CD4-positive, alpha-beta memory T cell (primary cell): ENCODE measurements at regions not wholly inside any gene's neighbourhood (a gene's known extent, or its start where the extent isn't known, plus 50 kb on each side); places are given as distances from the start of the nearest gene placed in this dataset.

ENCODE experiments used
- CTCF ChIA-PET: fragments of 350-600 bp; sonication (Branson Sonifier 250); formaldehyde crosslinking; loops from one replicate; lab custom pipeline; 2021; ENCODE audit warnings: inconsistent platforms; ENCODE audit not compliant: partially characterized antibody; lab: Charles Lee
- POLR2A ChIA-PET: fragments of 350-600 bp; sonication (Branson Sonifier 250); formaldehyde crosslinking; loops from one replicate; lab custom pipeline; 2021; ENCODE audit not compliant: partially characterized antibody; lab: Charles Lee
- DNase-seq, 5 donors: peaks; one replicate each; pipeline versions ENCODE4 v3.0.0 to v3.0.0-alpha.2; 2020 to 2022; ENCODE audit warnings: mixed read lengths in 1 of 5
- H3K27ac ChIP-seq: one replicate; pipeline ENCODE4 v1.7.0; 2013; ENCODE audit warnings: low read depth, low read length
- H3K27me3 ChIP-seq: 2 replicates; pipeline ENCODE4 v1.7.0; 2013; ENCODE audit warnings: mild to moderate bottlenecking, low read length, moderate library complexity; ENCODE audit not compliant: insufficient read depth
- H3K36me3 ChIP-seq: 2 replicates; pipeline ENCODE4 v1.7.0; 2013; ENCODE audit warnings: mild to moderate bottlenecking, low read length, moderate library complexity; ENCODE audit not compliant: insufficient read depth
- H3K4me1 ChIP-seq: 2 replicates; pipeline ENCODE4 v1.7.0; 2013; ENCODE audit warnings: mild to moderate bottlenecking, low read length, moderate library complexity; ENCODE audit not compliant: insufficient read depth
- H3K4me3 ChIP-seq, 2 donors: one replicate each; pipeline ENCODE4 v1.7.0; 2013; ENCODE audit warnings: low read length in 2 of 2, mild to moderate bottlenecking in 1 of 2
- H3K9me3 ChIP-seq, 2 donors: one replicate each; pipeline ENCODE4 v1.7.0; 2013; ENCODE audit warnings: low read length in 2 of 2, control low read depth in 1 of 2; ENCODE audit not compliant: control insufficient read depth in 1 of 2
- H3K27ac Mint-ChIP-seq, 7 donors: one replicate each; pipeline ENCODE4 v1.8.0; 2020 to 2021; ENCODE audit warnings: mixed read lengths in 7 of 7, mild to moderate bottlenecking in 6 of 7, inconsistent platforms in 3 of 7, moderate library complexity in 3 of 7
- H3K27me3 Mint-ChIP-seq, 2 donors: one replicate each; pipeline ENCODE4 v1.8.0; 2020 to 2021; ENCODE audit warnings: mixed read lengths in 2 of 2
- H3K36me3 Mint-ChIP-seq, 2 donors: one replicate each; pipeline ENCODE4 v1.8.0; 2020 to 2021; ENCODE audit warnings: mixed read lengths in 2 of 2, inconsistent platforms in 1 of 2, mild to moderate bottlenecking in 1 of 2
- H3K4me1 Mint-ChIP-seq, 4 donors: one replicate each; pipeline ENCODE4 v1.8.0; 2020 to 2021; ENCODE audit warnings: mixed read lengths in 4 of 4, mild to moderate bottlenecking in 1 of 4
- H3K4me3 Mint-ChIP-seq, 8 donors: one replicate each; pipeline ENCODE4 v1.8.0; 2020 to 2021; ENCODE audit warnings: mixed read lengths in 8 of 8, mild to moderate bottlenecking in 7 of 8, moderate library complexity in 6 of 8, inconsistent platforms in 3 of 8
- H3K9me3 Mint-ChIP-seq, 8 donors: one replicate each; pipeline ENCODE4 v1.8.0; 2020 to 2021; ENCODE audit warnings: mixed read lengths in 8 of 8, mild to moderate bottlenecking in 5 of 8, inconsistent platforms in 3 of 8, moderate library complexity in 1 of 8
- intact Hi-C: fragments of 100-400 bp; cut with micrococcal nuclease; formaldehyde crosslinking; loops from one replicate; pipeline ENCODE4 v1.15.1; 2023

DNA sequence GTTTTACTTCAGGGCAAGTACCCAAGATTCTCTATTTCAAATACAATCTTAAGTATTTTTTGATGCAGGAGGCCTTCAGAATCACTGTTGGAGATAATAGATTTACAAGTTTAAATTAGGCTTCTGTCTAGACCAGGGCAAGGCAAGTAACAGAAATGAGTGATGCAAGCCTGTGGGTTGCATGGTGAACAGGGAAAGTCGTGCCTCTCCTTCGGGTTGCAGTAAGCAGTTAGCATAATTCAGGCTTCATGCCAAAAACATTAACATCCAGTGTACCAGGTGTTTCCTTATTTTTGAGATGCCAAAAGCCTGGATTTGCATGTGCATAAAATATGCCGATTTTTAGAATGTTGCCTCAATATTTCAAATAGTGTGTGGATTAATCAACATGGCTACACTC, 369.0 kb downstream of the CAAP1 start:
- intact Hi-C loops = no loop called here
- H3K27me3 ChIP-seq = no peaks in the 10 kb centered on the region
- H3K9me3 Mint-ChIP-seq = peaks cover 2 to 10% (median 5%) of the 10 kb centered on the region in 8 donors
- no peak overlapping the region for H3K27ac ChIP-seq
- no peak overlapping the region for H3K4me3 Mint-ChIP-seq
- no peak overlapping the region for H3K27ac Mint-ChIP-seq
- POLR2A ChIA-PET = no interaction called here
- no peaks in the 10 kb centered on the region for H3K9me3 ChIP-seq
- no peaks in the 10 kb centered on the region for H3K4me1 ChIP-seq
- H3K27me3 Mint-ChIP-seq = no peaks in the 10 kb centered on the region
- no peak overlapping the region for H3K4me3 ChIP-seq
- no peaks in the 10 kb centered on the region for H3K4me1 Mint-ChIP-seq
- no peaks in the 10 kb centered on the region for H3K36me3 ChIP-seq
- no peak for DNase-seq
- H3K36me3 Mint-ChIP-seq = no peaks in the 10 kb centered on the region
- CTCF ChIA-PET = no interaction called here

DNA sequence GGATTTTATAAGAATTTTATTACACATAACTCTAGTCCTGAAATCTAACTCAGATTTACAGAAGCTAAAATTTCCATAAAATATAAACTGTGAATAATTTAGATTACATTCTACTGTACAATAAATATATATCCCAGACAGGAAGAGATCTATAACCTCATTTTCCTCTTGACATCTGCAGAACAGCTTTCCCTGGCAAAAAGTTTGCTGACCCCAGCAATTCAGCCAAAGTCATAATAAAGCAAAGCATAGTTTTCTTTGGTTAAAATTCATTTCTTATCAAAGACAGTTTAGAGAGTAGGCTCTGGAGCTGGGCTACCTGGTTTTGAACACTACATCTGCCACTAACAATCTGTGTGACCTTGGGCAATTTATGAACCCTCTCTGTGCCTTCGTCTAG, 372.5 kb downstream of the CAAP1 start:
- intact Hi-C loops = no loop called here
- Mint-ChIP-seq H3K4me1 (no peaks in the 10 kb centered on the region), H3K9me3 (peaks cover 0 to 10% (median 4%) of the 10 kb centered on the region in 8 donors), H3K27me3 (no peaks in the 10 kb centered on the region), H3K36me3 (no peaks in the 10 kb centered on the region), H3K4me3 (no peak overlapping the region), H3K27ac (no peak overlapping the region)
- DNase-seq = no peak
- Histone ChIP-seq H3K4me1 (no peaks in the 10 kb centered on the region), H3K27ac (no peak overlapping the region), H3K27me3 (no peaks in the 10 kb centered on the region), H3K9me3 (no peaks in the 10 kb centered on the region), H3K4me3 (no peak overlapping the region), H3K36me3 (no peaks in the 10 kb centered on the region)
- POLR2A ChIA-PET = no interaction called here
- CTCF ChIA-PET = no interaction called here

DNA sequence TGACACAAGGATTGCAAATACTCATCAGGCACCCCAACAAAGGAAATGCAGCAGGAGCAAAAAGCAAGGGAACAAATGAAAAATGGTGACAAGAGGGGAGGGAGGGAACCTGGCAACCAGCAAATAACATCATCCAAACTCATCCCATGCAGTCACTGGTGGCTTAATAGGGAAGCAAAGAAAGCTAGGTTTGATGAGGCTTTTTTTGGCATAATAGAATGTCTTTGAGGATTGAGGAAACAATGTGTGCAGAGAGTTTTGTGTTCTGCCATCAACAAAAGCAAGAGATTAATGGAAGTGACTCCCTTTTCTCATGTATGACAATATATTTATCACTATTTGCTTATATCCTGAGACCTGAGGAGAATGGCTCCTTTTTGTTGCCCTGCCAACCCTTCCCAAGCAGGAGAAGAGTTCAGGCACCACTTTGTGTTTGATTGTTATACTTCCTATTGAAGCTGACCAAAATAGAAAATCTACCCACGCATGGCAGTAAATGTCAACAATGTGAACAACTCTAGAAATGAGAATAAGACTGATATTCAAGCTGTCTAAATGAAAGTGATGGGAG, 375.7 kb downstream of the CAAP1 start:
- H3K27me3 ChIP-seq = no peaks in the 10 kb centered on the region
- no peaks in the 10 kb centered on the region for H3K4me1 ChIP-seq
- no peaks in the 10 kb centered on the region for H3K36me3 Mint-ChIP-seq
- H3K27ac ChIP-seq = no peak overlapping the region
- intact Hi-C loops = no loop called here
- ChIA-PET CTCF (no interaction called here), POLR2A (no interaction called here)
- no peak overlapping the region for H3K4me3 Mint-ChIP-seq
- no peaks in the 10 kb centered on the region for H3K4me1 Mint-ChIP-seq
- no peaks in the 10 kb centered on the region for H3K27me3 Mint-ChIP-seq
- no peaks in the 10 kb centered on the region for H3K36me3 ChIP-seq
- H3K9me3 Mint-ChIP-seq = peaks cover 0 to 10% (median 5%) of the 10 kb centered on the region in 8 donors
- DNase-seq = no peak
- no peaks in the 10 kb centered on the region for H3K9me3 ChIP-seq
- no peak overlapping the region for H3K4me3 ChIP-seq
- no peak overlapping the region for H3K27ac Mint-ChIP-seq

DNA sequence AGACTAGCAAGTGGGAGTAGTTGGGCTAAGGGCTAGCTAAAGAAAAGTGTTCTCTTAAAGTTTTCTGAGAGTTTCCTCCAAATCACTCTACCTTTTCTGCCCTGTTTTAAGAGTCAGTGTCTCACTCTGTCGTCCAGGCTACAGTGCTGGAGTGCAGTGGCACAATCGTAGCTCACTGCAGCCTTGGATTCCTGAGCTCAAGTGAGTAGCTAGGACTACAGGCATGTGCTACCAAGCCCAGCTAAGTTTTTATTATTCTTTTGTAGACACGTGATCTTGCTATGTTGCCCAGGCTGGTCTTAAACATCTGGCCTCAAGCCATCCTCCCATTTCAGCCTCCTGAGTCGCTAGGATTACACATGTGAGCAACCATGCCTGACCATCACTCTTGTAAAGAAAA, 378.9 kb downstream of the CAAP1 start:
- Mint-ChIP-seq H3K27me3 (no peaks in the 10 kb centered on the region), H3K36me3 (no peaks in the 10 kb centered on the region), H3K4me1 (no peaks in the 10 kb centered on the region), H3K4me3 (no peak overlapping the region), H3K27ac (no peak overlapping the region), H3K9me3 (peaks cover 0 to 10% (median 5%) of the 10 kb centered on the region in 8 donors)
- H3K36me3 ChIP-seq = no peaks in the 10 kb centered on the region
- ChIA-PET CTCF (no interaction called here), POLR2A (no interaction called here)
- no peak overlapping the region for H3K4me3 ChIP-seq
- no peak for DNase-seq
- H3K27ac ChIP-seq = no peak overlapping the region
- no peaks in the 10 kb centered on the region for H3K9me3 ChIP-seq
- intact Hi-C loops = no loop called here
- H3K27me3 ChIP-seq = no peaks in the 10 kb centered on the region
- no peaks in the 10 kb centered on the region for H3K4me1 ChIP-seq

DNA sequence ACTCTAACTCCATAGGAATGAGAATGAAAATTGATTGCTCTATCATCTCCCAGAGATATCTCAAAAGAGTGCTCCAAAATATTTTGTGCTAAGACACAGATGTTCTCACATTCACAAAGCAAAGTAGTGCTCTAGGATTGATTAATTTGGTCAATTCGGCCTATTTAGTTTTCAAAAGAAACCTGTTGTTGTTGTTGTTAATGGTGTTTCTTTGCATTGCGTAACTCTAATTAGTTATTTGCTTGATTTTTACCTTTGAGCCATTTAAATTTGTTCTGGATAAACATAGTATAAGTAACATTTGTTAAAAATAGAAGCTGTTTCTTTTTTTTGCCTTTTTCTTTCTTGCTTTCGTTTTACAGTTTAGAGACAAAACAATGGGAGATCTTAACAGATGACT, 382.5 kb downstream of the CAAP1 start:
- ChIA-PET CTCF (no interaction called here), POLR2A (no interaction called here)
- no peaks in the 10 kb centered on the region for H3K4me1 Mint-ChIP-seq
- Histone ChIP-seq H3K4me1 (no peaks in the 10 kb centered on the region), H3K9me3 (no peaks in the 10 kb centered on the region), H3K4me3 (no peak overlapping the region), H3K27ac (no peak overlapping the region), H3K27me3 (no peaks in the 10 kb centered on the region), H3K36me3 (no peaks in the 10 kb centered on the region)
- H3K27ac Mint-ChIP-seq = no peak overlapping the region
- peaks cover 3 to 10% (median 6%) of the 10 kb centered on the region in 8 donors for H3K9me3 Mint-ChIP-seq
- no peaks in the 10 kb centered on the region for H3K36me3 Mint-ChIP-seq
- H3K27me3 Mint-ChIP-seq = no peaks in the 10 kb centered on the region
- intact Hi-C loops = no loop called here
- DNase-seq = no peak
- no peak overlapping the region for H3K4me3 Mint-ChIP-seq

DNA sequence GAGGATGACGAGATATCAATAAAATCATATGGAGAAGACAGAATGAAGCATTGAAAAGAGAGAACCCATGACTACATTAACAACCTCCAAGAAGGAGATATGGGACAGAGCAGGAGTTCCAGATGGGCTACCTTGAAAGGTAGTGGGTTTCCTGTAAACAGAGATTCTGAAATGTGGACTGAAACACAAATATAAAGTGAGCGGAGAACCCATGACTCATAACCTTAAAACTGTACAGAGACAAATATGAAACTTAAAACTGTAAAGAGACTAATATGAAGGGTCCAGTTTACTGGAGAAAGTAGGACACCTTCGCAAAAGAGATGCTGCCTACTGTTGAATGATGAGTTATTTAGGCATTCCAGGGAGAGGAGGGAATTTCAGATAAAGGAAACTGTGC, 383.7 kb downstream of the CAAP1 start:
- Mint-ChIP-seq H3K27ac (no peak overlapping the region), H3K4me1 (no peaks in the 10 kb centered on the region)

DNA sequence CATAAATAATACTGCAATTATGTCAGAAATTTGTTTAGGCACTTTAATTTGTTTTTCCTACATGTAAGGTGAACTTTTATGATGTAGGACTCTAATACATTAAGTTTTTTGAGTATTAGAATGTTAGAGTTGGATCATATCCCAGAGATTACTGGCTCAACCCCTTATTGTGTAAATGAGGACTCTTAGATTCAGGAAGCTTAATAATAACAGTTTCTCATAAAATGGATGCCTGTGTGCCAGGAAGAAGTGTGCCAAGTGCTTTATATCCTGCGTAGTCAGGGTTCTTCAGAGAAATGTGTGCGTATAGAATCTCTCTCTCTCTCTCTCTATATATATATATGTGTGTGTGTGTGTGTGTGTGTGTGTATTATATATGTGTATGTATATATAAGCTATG, 388.5 kb downstream of the CAAP1 start:
- Histone ChIP-seq H3K27ac (no peak overlapping the region), H3K36me3 (no peaks in the 10 kb centered on the region), H3K9me3 (no peaks in the 10 kb centered on the region), H3K27me3 (no peaks in the 10 kb centered on the region), H3K4me1 (no peaks in the 10 kb centered on the region), H3K4me3 (no peak overlapping the region)
- ChIA-PET CTCF (no interaction called here), POLR2A (no interaction called here)
- peaks cover 0 to 7% (median 3%) of the 10 kb centered on the region in 8 donors for H3K9me3 Mint-ChIP-seq
- no peak for DNase-seq
- no peaks in the 10 kb centered on the region for H3K36me3 Mint-ChIP-seq
- intact Hi-C loops = no loop called here
- no peak overlapping the region for H3K4me3 Mint-ChIP-seq
- H3K27ac Mint-ChIP-seq = no peak overlapping the region
- no peaks in the 10 kb centered on the region for H3K4me1 Mint-ChIP-seq
- no peaks in the 10 kb centered on the region for H3K27me3 Mint-ChIP-seq

More for the DNA sequence above, 383.7 kb downstream of the CAAP1 start:
- Histone ChIP-seq H3K9me3 (no peaks in the 10 kb centered on the region), H3K4me3 (no peak overlapping the region), H3K27me3 (no peaks in the 10 kb centered on the region), H3K4me1 (no peaks in the 10 kb centered on the region), H3K27ac (no peak overlapping the region), H3K36me3 (no peaks in the 10 kb centered on the region)
- ChIA-PET CTCF (no interaction called here), POLR2A (no interaction called here)
- DNase-seq = no peak
- no peaks in the 10 kb centered on the region for H3K27me3 Mint-ChIP-seq
- intact Hi-C loops = no loop called here
- H3K9me3 Mint-ChIP-seq = peaks cover 0 to 7% (median 5%) of the 10 kb centered on the region in 8 donors
- no peaks in the 10 kb centered on the region for H3K36me3 Mint-ChIP-seq
- no peak overlapping the region for H3K4me3 Mint-ChIP-seq

DNA sequence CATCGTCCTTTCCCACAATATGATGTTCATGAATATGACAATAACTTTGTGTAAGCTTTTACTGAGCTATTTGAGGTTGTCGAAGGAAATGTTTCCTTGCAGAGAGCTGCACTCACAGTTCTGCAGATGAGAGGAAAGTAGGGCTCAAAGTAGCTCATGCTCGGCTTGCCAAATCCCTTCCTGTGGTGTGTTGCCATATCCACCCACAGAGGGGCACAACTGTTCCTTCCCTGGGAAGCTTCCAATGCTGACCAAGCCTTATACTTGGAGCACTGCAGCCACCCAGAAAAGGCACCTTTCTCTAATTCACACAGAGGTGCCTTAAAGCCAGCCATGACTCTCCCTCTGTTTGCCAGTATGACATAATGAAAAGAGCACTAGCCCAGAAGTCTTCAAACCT, 390.3 kb downstream of the CAAP1 start:
- no peak overlapping the region for H3K27ac ChIP-seq
- DNase-seq = no peak
- H3K27ac Mint-ChIP-seq = no peak overlapping the region
- no peaks in the 10 kb centered on the region for H3K27me3 ChIP-seq
- intact Hi-C loops = no loop called here
- no peak overlapping the region for H3K4me3 Mint-ChIP-seq
- H3K4me1 ChIP-seq = no peaks in the 10 kb centered on the region
- no peaks in the 10 kb centered on the region for H3K9me3 ChIP-seq
- ChIA-PET CTCF (no interaction called here), POLR2A (no interaction called here)
- peaks cover 0 to 19% (median 11%) of the 10 kb centered on the region in 8 donors for H3K9me3 Mint-ChIP-seq
- no peaks in the 10 kb centered on the region for H3K36me3 Mint-ChIP-seq
- no peaks in the 10 kb centered on the region for H3K27me3 Mint-ChIP-seq
- no peaks in the 10 kb centered on the region for H3K4me1 Mint-ChIP-seq
- H3K4me3 ChIP-seq = no peak overlapping the region
- no peaks in the 10 kb centered on the region for H3K36me3 ChIP-seq
